ENCODE measurements at regions not wholly inside any gene's neighbourhood (a gene's known extent, or its start where the extent isn't known, plus 50 kb on each side); places are given as distances from the start of the nearest gene placed in this dataset.

GRCh38 chr6:27582928-27583725 is 110.2 kb upstream of the ZNF184 start:
- no peak overlapping the region for H3K4me3 ChIP-seq (replicated peaks; ENCODE audit: low read depth, low read length)
- no peak for TF ChIP-seq CTCF (IDR thresholded peaks at IDR 0.05; ENCODE audit: low read depth, low read length, missing control alignments)
- DNase-seq (ENCODE audit: extremely low read depth, low read depth): no peak

GRCh38 chr6:27579973-27580372 is 107.1 kb upstream of the ZNF184 start:
- no peak for DNase-seq (ENCODE audit: extremely low read depth, low read depth)

GRCh38 chr6:27577922-27578321 is 105.0 kb upstream of the ZNF184 start:
- no peak overlapping the region for H3K4me3 ChIP-seq (replicated peaks; ENCODE audit: low read depth, low read length)
- TF ChIP-seq CTCF (IDR thresholded peaks at IDR 0.05; ENCODE audit: low read depth, low read length, missing control alignments): no peak
- no peak for DNase-seq (ENCODE audit: extremely low read depth, low read depth)

More at GRCh38 chr6:27579973-27580372, 107.1 kb upstream of the ZNF184 start:
- no peak for TF ChIP-seq CTCF (IDR thresholded peaks at IDR 0.05; ENCODE audit: low read depth, low read length, missing control alignments)
- no peak overlapping the region for H3K4me3 ChIP-seq (replicated peaks; ENCODE audit: low read depth, low read length)

- TF ChIP-seq CTCF (IDR thresholded peaks at IDR 0.05; ENCODE audit: low read depth, low read length, missing control alignments): no peak
- H3K4me3 ChIP-seq (replicated peaks; ENCODE audit: low read depth, low read length): no peak overlapping the region
- no peak for DNase-seq (ENCODE audit: extremely low read depth, low read depth)
Observed at GRCh38 chr6:27575594-27576361, 102.9 kb upstream of the ZNF184 start.

- no peak for DNase-seq (ENCODE audit: extremely low read depth, low read depth)
- H3K4me3 ChIP-seq (replicated peaks; ENCODE audit: low read depth, low read length): no peak overlapping the region
- TF ChIP-seq CTCF (IDR thresholded peaks at IDR 0.05; ENCODE audit: low read depth, low read length, missing control alignments): no peak
Observed at GRCh38 chr6:27568226-27568897, 95.5 kb upstream of the ZNF184 start.

- no peak for DNase-seq (ENCODE audit: extremely low read depth, low read depth)
Observed at GRCh38 chr6:27565839-27566779, 93.2 kb upstream of the ZNF184 start.

More at GRCh38 chr6:27565839-27566779, 93.2 kb upstream of the ZNF184 start:
- H3K4me3 ChIP-seq (replicated peaks; ENCODE audit: low read depth, low read length): no peak overlapping the region
- TF ChIP-seq CTCF (IDR thresholded peaks at IDR 0.05; ENCODE audit: low read depth, low read length, missing control alignments): no peak

Measured in HFF-Myc (cell line).